IgD-negative memory B cell (primary cell): ENCODE measurements at regions not wholly inside any gene's neighbourhood (a gene's known extent, or its start where the extent isn't known, plus 50 kb on each side); places are given as distances from the start of the nearest gene placed in this dataset.

Source experiments
- H3K27ac Mint-ChIP-seq, 3 donors: one replicate each; pipeline ENCODE4 v1.8.0; 2020 to 2022; ENCODE audit warnings: mild to moderate bottlenecking in 3 of 3, mixed read lengths in 3 of 3, moderate library complexity in 1 of 3
- H3K27me3 Mint-ChIP-seq: one replicate; pipeline ENCODE4 v1.8.0; 2021; ENCODE audit warnings: mixed read lengths
- H3K36me3 Mint-ChIP-seq: one replicate; pipeline ENCODE4 v1.8.0; 2020; ENCODE audit warnings: mild to moderate bottlenecking, mixed read lengths
- H3K4me1 Mint-ChIP-seq, 3 donors: one replicate each; pipeline ENCODE4 v1.8.0; 2020 to 2022; ENCODE audit warnings: mixed read lengths in 3 of 3, mild to moderate bottlenecking in 1 of 3
- H3K4me3 Mint-ChIP-seq, 4 donors: one replicate each; pipeline ENCODE4 v1.8.0; 2020 to 2022; ENCODE audit warnings: mild to moderate bottlenecking in 4 of 4, mixed read lengths in 4 of 4, moderate library complexity in 3 of 4
- H3K9me3 Mint-ChIP-seq, 3 donors: one replicate each; pipeline ENCODE4 v1.8.0; 2020 to 2021; ENCODE audit warnings: mixed read lengths in 3 of 3, mild to moderate bottlenecking in 1 of 3

DNA sequence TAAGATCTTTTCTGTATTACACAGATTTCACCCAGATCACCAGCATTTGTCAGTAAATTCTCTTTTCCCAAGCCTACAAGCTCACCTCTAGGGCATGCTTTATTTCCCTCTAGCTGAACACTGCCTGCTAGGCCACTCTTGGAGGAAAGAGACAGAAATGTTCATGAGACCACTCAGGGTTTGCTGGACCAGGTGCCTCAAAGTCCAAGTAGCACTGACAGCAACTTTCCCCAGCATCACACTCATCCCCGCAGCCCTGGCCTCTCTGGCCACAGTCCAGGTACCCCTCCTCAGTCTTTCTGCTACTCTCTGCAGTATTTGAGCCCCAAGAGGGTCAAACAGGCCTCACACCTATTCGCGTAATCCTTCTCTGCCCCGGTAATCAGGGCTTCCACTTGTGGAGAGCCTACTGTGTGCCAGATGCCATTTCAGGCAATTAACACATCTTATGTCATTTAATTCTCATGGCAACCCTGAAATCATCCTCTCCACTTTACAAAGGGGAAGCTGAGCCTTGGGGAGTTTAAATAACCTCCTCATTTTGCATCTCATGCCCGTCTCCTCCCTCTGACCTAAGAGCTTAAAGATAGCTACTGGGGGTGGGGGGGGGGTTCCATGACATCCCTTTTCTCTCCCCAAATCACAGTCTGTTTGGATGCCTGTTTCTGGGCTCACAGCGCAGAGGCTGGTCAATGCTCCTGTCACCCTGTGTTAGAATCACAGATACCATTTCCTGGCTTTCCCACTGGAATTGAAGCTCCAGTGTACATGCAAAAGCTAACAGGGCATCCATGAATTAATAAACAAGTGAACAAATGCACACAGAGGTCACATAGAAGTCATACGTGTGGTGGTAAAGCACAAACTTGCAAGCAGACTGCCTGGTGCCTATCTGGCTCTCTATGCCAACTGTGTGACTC, 88.5 kb downstream of the PRLHR start:
- Mint-ChIP-seq H3K4me3 (no peak overlapping the region), H3K36me3 (no peaks in the 10 kb centered on the region), H3K4me1 (peaks cover 0 to 2% (median 0%) of the 10 kb centered on the region in 3 donors), H3K27me3 (no peaks in the 10 kb centered on the region), H3K27ac (no peak overlapping the region), H3K9me3 (no peaks in the 10 kb centered on the region)

DNA sequence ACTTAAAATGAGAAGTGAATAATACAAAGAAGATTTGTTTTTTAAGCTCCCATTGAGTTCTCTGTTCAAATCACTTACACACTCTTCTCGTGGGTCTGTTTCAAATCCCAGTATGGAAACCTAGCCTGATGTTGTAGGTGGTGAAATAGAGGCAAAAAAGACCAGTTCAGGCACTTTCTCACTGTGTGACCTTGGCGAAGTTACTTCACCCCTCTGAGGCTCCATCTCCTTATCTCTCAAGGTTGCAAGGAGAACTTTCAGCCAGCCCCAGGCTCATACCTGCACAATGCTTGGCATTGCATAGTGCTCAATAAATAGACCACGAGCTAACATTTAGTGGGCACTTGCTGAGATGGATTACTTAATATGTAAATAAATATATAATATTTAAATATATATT, 90.1 kb downstream of the PRLHR start:
- H3K27ac Mint-ChIP-seq: no peak overlapping the region
- H3K9me3 Mint-ChIP-seq: peaks cover 0 to 1% (median 0%) of the 10 kb centered on the region in 3 donors
- H3K4me3 Mint-ChIP-seq: no peak overlapping the region
- peaks cover 0 to 2% (median 0%) of the 10 kb centered on the region in 3 donors for H3K4me1 Mint-ChIP-seq
- H3K27me3 Mint-ChIP-seq: no peaks in the 10 kb centered on the region
- no peaks in the 10 kb centered on the region for H3K36me3 Mint-ChIP-seq

DNA sequence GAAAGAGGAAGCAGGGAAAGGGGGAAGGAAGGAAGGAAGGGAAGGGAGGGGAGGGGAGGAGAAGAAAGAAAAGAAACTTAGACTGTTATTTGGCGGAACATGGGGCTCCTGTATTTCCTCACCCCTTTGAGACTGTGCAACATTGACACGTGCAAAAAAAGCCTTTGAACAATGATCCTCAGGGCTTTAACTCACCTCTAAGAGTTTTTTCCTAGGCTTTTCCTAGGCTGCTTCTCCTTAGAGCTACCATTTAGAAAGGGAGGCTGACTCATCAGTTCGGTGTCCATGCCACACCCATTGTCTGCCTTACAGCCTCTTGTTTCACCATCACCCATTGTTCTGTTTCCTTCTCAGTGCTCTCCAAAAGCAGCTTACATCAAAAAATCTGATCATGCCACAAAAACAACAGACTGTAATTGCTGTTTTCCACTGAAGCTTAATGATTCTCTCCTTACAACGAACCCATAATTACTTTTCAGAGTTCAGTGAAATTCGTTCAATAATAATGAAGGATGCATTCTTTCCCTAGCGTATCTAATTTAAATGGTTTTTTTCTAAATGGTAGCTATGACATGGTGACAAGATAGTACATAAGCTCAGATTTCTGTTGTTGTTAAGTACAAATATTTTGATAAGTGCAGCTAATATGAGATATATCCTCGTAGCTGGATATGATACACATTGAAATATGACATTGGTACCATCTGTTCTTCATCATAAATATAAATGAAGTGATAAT, 90.8 kb downstream of the PRLHR start:
- H3K4me1 Mint-ChIP-seq: peaks cover 0 to 2% (median 0%) of the 10 kb centered on the region in 3 donors
- H3K4me3 Mint-ChIP-seq: no peak overlapping the region
- H3K27me3 Mint-ChIP-seq: no peaks in the 10 kb centered on the region
- H3K27ac Mint-ChIP-seq: no peak overlapping the region
- H3K9me3 Mint-ChIP-seq: peaks cover 0 to 1% (median 0%) of the 10 kb centered on the region in 3 donors
- H3K36me3 Mint-ChIP-seq: no peaks in the 10 kb centered on the region

DNA sequence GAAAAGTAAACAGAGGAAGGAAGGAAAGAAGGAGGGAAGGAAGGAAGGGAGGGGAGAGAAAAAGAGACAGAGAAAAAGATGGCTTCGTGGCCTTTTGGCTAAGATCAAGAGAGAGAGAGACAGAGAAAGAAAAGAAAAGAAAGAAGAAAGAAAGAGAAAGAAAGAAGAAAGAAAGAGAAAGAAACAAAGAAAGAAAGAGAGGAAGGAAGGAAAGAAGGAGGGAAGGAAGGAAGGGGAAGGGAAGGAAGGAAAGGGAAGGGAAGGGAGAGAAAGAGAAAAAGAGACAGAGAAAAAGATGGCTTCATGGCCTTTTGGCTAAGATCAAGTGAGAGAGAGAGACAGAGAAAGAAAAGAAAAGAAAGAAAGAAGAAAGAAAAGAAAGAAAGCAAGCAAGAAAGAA, 91.4 kb downstream of the PRLHR start:
- no peak overlapping the region for H3K4me3 Mint-ChIP-seq
- H3K9me3 Mint-ChIP-seq: peaks cover 0 to 1% (median 0%) of the 10 kb centered on the region in 3 donors
- H3K36me3 Mint-ChIP-seq: no peaks in the 10 kb centered on the region
- no peaks in the 10 kb centered on the region for H3K27me3 Mint-ChIP-seq
- H3K27ac Mint-ChIP-seq: peak overlapping the region in 1 of 3 donors; percentile 20
- H3K4me1 Mint-ChIP-seq: peaks cover 0 to 2% (median 0%) of the 10 kb centered on the region in 3 donors

DNA sequence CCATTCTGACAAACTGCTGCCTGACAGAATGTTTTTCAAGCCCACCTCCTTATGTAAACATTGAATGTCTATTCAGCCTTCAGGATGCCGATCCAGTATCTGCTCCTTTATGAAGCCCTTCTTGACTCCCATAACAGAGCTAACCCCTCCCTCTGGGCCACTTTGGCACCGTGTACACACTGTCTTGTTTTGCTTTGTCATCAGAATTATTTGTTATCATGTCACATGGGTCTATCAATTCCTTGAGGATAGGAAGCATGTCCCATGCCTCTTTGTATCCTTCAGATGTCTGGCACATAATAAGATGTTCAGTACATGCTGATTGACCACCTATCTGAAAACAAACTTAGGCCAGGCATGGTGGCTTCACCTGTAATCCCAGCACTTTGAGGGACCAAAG, 92.3 kb downstream of the PRLHR start:
- Mint-ChIP-seq H3K4me3 (no peak overlapping the region), H3K4me1 (peaks cover 0 to 2% (median 0%) of the 10 kb centered on the region in 3 donors)

DNA sequence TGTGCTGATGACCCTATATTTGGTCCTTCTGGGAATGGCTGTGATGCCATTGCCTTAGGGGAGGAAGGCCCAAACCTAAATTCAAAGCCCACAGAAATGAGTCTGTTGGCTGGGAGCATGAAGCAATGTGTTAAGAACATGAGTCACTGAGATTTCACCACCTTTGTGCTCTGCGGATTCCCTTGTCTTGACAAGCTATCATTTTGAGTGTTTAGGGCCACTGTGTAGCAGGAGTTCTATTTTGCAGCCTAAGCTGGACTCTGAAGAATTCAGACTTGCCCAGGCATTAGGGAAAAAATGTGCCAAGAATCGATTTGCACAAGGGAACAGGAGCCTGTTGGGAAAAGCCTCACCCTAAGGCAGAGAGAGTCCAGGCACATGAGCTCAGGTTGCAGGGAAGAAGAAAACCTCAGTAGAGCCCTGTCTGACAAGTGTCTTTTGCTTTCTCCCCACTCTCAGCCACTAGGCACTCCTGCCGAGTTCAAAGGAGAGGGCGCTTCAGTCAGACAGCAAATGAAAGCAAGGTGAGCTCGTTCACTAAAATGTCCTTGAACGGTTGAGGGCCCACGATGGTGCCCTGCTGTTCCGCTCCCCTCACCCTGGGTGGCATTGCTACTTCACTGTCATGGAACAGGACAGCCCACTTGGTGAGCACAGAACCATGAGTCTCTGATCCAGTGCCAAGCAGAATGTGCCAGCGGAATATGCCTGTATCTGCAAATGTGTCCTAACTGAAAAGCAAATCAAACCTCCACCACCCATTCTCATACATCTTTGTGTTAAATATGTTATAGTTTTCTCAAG, 93.6 kb downstream of the PRLHR start:
- Mint-ChIP-seq H3K4me3 (no peak overlapping the region), H3K27me3 (no peaks in the 10 kb centered on the region)

More for the DNA sequence above, 92.3 kb downstream of the PRLHR start:
- Mint-ChIP-seq H3K27ac (no peak overlapping the region), H3K9me3 (peaks cover 0 to 1% (median 0%) of the 10 kb centered on the region in 3 donors), H3K27me3 (no peaks in the 10 kb centered on the region), H3K36me3 (no peaks in the 10 kb centered on the region)

DNA sequence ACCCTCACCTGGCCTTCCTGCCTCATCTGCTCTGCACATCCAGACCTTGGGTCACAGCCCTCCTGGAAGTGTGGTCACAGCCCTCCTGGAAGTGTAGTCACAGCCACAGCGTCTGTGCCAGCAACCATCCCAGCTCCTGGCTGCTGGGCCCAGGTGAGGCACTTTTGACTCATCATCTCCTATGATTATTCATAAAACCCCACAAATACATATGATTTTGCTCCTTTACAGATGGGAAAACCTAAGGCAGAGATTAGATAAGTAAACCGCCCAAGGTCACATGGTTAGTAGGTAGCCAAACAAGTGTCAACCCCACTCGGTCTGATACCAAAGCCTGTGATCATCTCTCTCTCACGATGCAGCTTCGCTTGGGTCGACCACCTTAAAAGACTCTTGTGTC, 94.3 kb downstream of the PRLHR start:
- H3K36me3 Mint-ChIP-seq: no peaks in the 10 kb centered on the region
- no peaks in the 10 kb centered on the region for H3K27me3 Mint-ChIP-seq
- H3K4me3 Mint-ChIP-seq: no peak overlapping the region
- H3K4me1 Mint-ChIP-seq: peaks cover 0 to 2% (median 0%) of the 10 kb centered on the region in 3 donors
- no peak overlapping the region for H3K27ac Mint-ChIP-seq
- H3K9me3 Mint-ChIP-seq: peaks cover 0 to 3% (median 0%) of the 10 kb centered on the region in 3 donors

More for the DNA sequence above, 93.6 kb downstream of the PRLHR start:
- peaks cover 0 to 3% (median 0%) of the 10 kb centered on the region in 3 donors for H3K9me3 Mint-ChIP-seq
- H3K4me1 Mint-ChIP-seq: peaks cover 0 to 2% (median 0%) of the 10 kb centered on the region in 3 donors
- H3K36me3 Mint-ChIP-seq: no peaks in the 10 kb centered on the region
- H3K27ac Mint-ChIP-seq: no peak overlapping the region

DNA sequence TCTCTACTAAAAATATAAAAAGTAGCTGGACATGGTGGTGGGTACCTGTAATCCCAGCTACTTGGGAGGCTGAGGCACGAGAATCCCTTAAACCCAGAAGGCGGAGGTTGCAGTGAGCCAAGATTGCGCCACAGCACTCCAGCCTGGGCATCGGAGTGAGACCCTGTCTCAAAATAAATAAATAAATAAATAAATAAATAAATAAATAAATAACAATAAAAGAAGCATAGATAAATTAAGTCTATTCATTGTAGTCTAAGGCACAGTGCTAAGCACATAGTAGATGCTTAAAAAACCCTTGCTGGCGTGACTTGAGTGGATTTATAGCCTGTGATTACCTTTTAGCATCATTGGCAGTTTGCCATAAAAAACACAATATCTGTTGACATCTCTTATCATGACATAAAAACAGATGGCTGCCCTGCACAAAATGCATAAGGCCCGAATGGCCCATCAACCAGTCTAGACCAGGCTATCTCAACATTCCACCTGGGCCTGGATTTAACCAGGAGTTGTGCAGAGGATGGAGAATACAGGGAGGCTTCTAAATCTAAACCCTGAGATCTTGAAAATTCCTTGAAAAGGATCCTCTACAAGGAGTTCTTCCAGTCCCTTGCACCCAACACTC, 94.9 kb downstream of the PRLHR start:
- H3K36me3 Mint-ChIP-seq: no peaks in the 10 kb centered on the region
- no peak overlapping the region for H3K27ac Mint-ChIP-seq
- H3K27me3 Mint-ChIP-seq: no peaks in the 10 kb centered on the region
- no peak overlapping the region for H3K4me3 Mint-ChIP-seq
- peaks cover 0 to 2% (median 0%) of the 10 kb centered on the region in 3 donors for H3K4me1 Mint-ChIP-seq
- H3K9me3 Mint-ChIP-seq: peaks cover 0 to 3% (median 0%) of the 10 kb centered on the region in 3 donors

DNA sequence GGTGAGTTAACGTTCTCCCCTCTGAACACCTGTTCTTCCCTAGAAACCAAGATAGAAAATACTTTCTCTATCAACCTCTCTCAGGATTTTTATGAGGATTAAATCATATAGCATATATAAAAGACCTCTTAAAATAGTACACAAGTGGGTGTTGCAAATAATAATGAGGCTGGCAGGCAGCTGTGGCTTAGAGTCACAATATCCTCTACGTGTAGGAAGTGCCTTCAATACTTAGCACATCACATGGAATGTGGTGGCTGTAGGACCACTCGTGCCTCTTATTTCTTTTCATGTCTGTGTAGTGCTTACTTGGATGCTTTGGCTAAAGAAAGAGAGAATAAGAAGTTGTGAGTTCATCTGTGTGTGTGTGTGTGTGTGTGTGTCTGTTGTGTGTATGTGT, 96.3 kb downstream of the PRLHR start:
- peaks cover 2% of the 10 kb centered on the region for H3K27me3 Mint-ChIP-seq
- no peaks in the 10 kb centered on the region for H3K4me1 Mint-ChIP-seq
- no peaks in the 10 kb centered on the region for H3K36me3 Mint-ChIP-seq
- peak overlapping the region in 1 of 4 donors; percentile 35 for H3K4me3 Mint-ChIP-seq
- no peak overlapping the region for H3K27ac Mint-ChIP-seq
- H3K9me3 Mint-ChIP-seq: peaks cover 0 to 3% (median 0%) of the 10 kb centered on the region in 3 donors

DNA sequence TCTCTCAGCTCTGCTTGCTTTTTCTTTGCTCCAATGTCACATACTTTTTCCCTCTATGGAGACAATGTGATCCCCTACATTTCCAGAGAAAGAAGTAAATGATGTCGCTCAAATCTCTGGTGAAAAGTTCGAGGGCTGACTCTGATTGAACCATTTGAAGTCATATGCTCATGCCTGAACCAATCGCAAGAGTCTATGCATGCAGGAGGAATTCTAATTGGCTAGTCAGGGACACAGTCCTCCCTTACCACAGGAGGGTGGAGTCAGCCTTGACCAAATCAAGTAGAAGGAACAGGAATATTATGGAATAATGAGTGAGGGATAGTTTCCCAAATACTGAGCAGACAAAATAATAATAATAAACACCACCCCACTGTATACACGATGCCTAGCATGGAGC, 96.8 kb downstream of the PRLHR start:
- Mint-ChIP-seq H3K27ac (no peak overlapping the region), H3K36me3 (no peaks in the 10 kb centered on the region), H3K9me3 (peaks cover 0 to 3% (median 0%) of the 10 kb centered on the region in 3 donors), H3K27me3 (peaks cover 2% of the 10 kb centered on the region), H3K4me3 (no peak overlapping the region), H3K4me1 (no peaks in the 10 kb centered on the region)

DNA sequence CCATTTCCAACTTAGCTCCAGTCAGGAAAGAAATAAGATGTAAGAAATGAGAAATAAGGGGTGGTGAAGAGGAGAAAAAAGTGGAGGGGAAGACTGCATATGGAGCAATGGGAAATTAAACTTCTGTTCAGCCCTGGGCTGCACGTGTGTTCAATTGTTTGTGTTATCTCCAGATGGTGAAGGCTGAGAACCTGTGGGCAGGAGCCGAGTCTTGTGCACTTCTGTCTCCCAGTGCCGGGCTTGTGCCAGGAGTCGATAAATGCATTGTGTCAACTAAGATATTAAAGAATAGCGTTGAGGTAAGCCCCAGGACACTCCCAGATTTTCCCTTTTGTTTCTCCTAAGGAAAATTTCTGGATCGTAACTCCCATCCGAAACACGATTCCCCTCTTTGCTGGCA, 98.2 kb downstream of the PRLHR start:
- Mint-ChIP-seq H3K27me3 (peaks cover 2% of the 10 kb centered on the region), H3K4me1 (no peaks in the 10 kb centered on the region), H3K9me3 (peaks cover 0 to 3% (median 0%) of the 10 kb centered on the region in 3 donors), H3K27ac (no peak overlapping the region), H3K36me3 (no peaks in the 10 kb centered on the region), H3K4me3 (no peak overlapping the region)

DNA sequence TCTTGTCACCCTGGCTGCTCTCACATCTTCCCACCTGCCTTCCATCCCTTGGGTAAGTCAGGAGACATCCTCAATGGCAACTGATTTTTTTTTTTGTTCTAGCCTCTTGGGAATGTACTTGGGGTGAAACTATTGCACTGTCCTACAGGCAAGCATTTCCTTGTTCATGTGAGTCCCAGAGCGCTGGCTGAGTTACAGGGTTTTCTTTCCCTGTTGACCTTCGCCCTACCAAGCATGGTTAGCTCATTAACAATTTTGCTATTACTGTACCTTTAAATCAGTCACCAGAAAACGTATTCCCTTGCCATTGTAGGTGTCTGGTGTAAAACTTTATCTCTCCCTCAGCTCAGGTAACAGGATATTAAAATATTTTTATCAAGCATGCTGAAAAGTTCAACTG, 98.9 kb downstream of the PRLHR start:
- no peak overlapping the region for H3K27ac Mint-ChIP-seq
- no peaks in the 10 kb centered on the region for H3K4me1 Mint-ChIP-seq

DNA sequence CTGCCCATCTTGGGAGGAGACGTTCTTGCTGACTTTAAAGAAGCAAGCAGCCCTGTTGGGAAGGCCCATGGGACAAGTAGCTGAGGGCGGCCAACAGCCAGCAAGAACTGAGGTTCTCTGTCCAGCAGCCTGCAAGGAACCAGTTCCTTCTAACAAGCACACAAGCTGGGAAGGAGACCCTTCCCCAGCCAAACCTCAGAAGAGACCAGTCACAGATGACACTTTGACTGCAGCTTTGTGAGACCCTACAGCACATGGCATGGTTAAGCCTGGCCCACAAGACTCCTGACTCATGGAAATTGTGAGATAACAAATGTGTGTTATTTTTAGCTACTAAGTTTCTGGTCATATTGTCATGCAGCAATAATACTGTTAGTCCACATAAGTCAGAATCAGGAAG, 99.9 kb downstream of the PRLHR start:
- Mint-ChIP-seq H3K4me1 (no peaks in the 10 kb centered on the region), H3K36me3 (peaks cover 5% of the 10 kb centered on the region), H3K4me3 (no peak overlapping the region), H3K27ac (no peak overlapping the region), H3K9me3 (peaks cover 0 to 9% (median 0%) of the 10 kb centered on the region in 3 donors), H3K27me3 (peaks cover 2% of the 10 kb centered on the region)

More for the DNA sequence above, 98.9 kb downstream of the PRLHR start:
- Mint-ChIP-seq H3K4me3 (no peak overlapping the region), H3K27me3 (peaks cover 2% of the 10 kb centered on the region), H3K9me3 (peaks cover 0 to 4% (median 0%) of the 10 kb centered on the region in 3 donors), H3K36me3 (no peaks in the 10 kb centered on the region)

DNA sequence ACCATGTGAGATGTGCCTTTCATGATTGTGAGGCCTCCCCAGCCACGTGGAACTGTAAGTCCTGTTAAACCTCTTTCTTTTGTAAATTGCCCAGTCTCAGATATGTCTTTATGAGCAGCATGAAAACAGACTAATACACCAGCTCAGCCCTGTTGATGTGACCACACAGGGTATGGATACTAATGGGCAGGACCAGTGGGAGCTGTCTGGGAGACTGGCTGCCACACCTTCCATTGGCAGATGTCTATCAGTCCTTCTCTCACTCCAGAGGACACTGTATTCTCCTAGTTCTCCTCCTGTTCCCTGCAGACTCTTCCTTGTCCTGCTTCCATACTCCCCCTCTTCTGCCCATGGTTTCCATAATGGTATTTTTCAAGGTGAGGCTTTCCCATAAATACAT, 104.4 kb downstream of the PRLHR start:
- Mint-ChIP-seq H3K27me3 (peaks cover 4% of the 10 kb centered on the region), H3K4me1 (peaks cover 0 to 1% (median 0%) of the 10 kb centered on the region in 3 donors), H3K9me3 (peaks cover 0 to 8% (median 0%) of the 10 kb centered on the region in 3 donors), H3K27ac (peak overlapping the region in 1 of 3 donors; percentile 71), H3K36me3 (peaks cover 5% of the 10 kb centered on the region), H3K4me3 (no peak overlapping the region)
